NB4 (cell line): ENCODE measurements at regions not wholly inside any gene's neighbourhood (a gene's known extent, or its start where the extent isn't known, plus 50 kb on each side); places are given as distances from the start of the nearest gene placed in this dataset.

Experiments used
- CTCF ChIP-seq: IDR thresholded peaks from one replicate; pipeline ENCODE4 v1.5.1; 2012; ENCODE audit warnings: low read depth, low read length
- POLR2A ChIP-seq: IDR thresholded peaks from 2 replicates; pipeline ENCODE4 v1.6.1; 2011; ENCODE audit warnings: mild to moderate bottlenecking; ENCODE audit not compliant: insufficient read length; ENCODE audit errors: extremely low read depth

GRCh38 chr12:58384196-58384595, 442.8 kb downstream of the ATP23 start:
- TF ChIP-seq CTCF (no peak), POLR2A (no peak)
